ENCODE measurements at regions not wholly inside any gene's neighbourhood (a gene's known extent, or its start where the extent isn't known, plus 50 kb on each side); places are given as distances from the start of the nearest gene placed in this dataset.
"Not testable (repeated sequence)": the region's sequence is repeated elsewhere in the genome, so short reads cannot be mapped to it uniquely, and the experiment has no call there.

DNA sequence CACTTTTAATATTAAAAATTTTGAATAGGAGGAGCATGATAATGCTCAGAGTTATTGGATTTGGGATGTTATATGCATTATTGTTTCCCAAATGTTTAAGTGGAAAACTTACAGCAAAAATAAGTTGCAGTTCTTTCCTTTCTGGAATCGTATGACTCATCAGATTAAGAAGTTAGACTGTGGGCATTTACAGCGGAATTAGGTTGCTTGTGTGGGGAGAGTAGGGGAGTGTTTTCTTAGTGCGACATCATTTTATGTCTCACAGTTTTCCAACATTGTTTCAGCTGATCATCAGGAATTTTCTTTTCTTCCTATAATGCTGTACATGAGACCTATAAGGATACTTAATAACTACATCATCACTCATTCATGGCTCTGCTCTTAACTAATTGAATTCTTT, 1631.8 kb downstream of the CDH8 start:
- H3K4me1 Mint-ChIP-seq, result no peaks in the 10 kb centered on the region
- no peak overlapping the region for H3K4me3 Mint-ChIP-seq
- no peak overlapping the region for H3K27ac Mint-ChIP-seq
- no peak for DNase-seq
- ATAC-seq, result no peak
- no peaks in the 10 kb centered on the region for H3K27me3 Mint-ChIP-seq
- H3K36me3 Mint-ChIP-seq, result no peaks in the 10 kb centered on the region
- peaks cover 16% of the 10 kb centered on the region for H3K9me3 Mint-ChIP-seq (ENCODE audit: low read depth)
- CTCF ChIA-PET, result no interaction called here

DNA sequence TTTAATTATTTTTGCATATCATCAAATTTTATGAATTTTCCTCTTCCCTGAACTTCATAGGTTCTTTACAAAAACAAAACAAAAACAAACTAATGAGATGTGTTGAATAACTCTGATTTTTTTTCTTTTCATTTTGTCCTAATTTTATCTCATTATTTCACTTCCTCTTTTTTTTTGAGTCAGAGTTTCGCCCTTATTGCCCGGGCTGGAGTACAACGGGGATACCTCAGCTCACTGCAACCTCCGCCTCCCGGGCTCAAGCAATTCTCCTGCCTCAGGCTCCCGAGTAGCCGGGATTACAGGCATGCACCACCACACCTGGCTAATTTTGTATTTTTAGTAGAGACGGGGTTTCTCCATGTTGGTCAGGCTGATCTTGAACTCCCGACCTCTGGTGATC, 1633.3 kb downstream of the CDH8 start:
- H3K27me3 Mint-ChIP-seq, H3K27ac Mint-ChIP-seq, ATAC-seq, DNase-seq, H3K4me3 Mint-ChIP-seq, H3K4me1 Mint-ChIP-seq, CTCF ChIA-PET, H3K36me3 Mint-ChIP-seq: not testable (repeated sequence)
- H3K9me3 Mint-ChIP-seq (ENCODE audit: low read depth), result peaks cover 10% of the 10 kb centered on the region

DNA sequence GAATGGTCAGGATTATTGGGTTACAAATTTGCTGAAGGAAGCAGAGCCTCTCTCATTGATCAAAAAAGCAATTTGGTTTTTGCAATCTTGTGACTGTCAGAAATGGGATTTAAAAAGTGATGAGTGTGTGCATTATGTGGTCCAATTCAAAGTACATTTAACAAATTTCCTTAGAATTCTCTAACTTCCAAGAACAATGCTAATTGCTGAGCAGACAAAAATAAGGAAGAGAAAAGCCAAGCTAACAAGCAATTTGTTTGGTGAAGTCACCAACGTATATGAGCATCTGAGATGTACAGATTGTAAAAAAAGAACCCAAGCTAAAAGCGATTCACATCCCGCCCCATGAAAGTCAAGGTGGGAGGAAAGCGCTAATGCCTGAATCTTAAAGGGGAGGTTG, 1643.9 kb downstream of the CDH8 start:
- no peak overlapping the region for H3K27ac Mint-ChIP-seq
- peaks cover 15% of the 10 kb centered on the region for H3K9me3 Mint-ChIP-seq (ENCODE audit: low read depth)
- no peak overlapping the region for H3K4me3 Mint-ChIP-seq
- no peaks in the 10 kb centered on the region for H3K4me1 Mint-ChIP-seq
- no peak for ATAC-seq
- H3K36me3 Mint-ChIP-seq, result no peaks in the 10 kb centered on the region
- CTCF ChIA-PET, result no interaction called here
- H3K27me3 Mint-ChIP-seq, result no peaks in the 10 kb centered on the region
- no peak for DNase-seq

DNA sequence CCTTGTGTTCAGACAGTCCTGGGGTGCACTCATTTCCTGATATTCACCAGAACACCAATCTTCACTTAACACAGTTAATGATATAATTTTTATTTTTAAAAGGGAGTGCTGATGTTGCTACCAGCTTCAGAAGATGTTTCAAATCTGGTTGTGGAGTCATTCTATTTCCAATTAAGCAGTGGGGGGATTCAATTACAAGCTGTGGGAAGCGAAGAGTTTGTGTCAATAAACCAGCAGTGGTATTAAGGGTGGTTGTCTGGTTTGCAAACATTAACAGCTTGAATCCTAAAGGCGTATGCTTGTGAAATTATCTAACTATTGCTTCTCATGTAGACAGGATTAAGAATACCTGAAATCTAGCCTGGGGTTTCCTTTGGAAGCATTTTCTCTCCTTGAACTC, 1637.5 kb upstream of the GOT2 start:
- CTCF ChIA-PET, result no interaction called here
- no peak for ATAC-seq
- no peaks in the 10 kb centered on the region for H3K36me3 Mint-ChIP-seq
- no peak for DNase-seq
- no peaks in the 10 kb centered on the region for H3K27me3 Mint-ChIP-seq
- H3K9me3 Mint-ChIP-seq (ENCODE audit: low read depth), result peaks cover 23% of the 10 kb centered on the region
- H3K27ac Mint-ChIP-seq, result no peak overlapping the region
- no peak overlapping the region for H3K4me3 Mint-ChIP-seq
- no peaks in the 10 kb centered on the region for H3K4me1 Mint-ChIP-seq

DNA sequence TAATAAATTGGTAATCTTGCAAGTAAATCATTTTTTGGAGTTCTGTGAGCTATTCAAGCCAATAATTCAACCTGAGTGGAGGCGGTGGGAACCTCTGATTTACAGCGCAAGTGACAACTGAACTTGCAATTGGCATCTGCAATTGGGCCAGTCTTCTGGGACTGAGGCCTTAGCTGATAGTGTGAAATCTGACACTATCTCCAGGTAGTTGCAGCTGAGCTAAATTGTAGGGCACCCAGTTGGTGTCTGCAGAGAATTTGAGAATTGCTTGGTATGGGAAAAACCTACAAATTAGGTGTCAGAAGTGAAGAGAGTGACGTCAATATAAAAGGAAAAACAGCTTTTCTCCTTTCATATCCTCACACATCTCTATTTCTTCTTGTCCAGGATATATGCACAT, 1633.6 kb upstream of the GOT2 start:
- Mint-ChIP-seq H3K9me3 (ENCODE audit: low read depth) (peaks cover 13% of the 10 kb centered on the region), H3K4me1 (no peaks in the 10 kb centered on the region), H3K4me3 (no peak overlapping the region), H3K27ac (no peak overlapping the region), H3K36me3 (no peaks in the 10 kb centered on the region), H3K27me3 (no peaks in the 10 kb centered on the region)
- DNase-seq (no peak), ATAC-seq (no peak)
- CTCF ChIA-PET, result no interaction called here

DNA sequence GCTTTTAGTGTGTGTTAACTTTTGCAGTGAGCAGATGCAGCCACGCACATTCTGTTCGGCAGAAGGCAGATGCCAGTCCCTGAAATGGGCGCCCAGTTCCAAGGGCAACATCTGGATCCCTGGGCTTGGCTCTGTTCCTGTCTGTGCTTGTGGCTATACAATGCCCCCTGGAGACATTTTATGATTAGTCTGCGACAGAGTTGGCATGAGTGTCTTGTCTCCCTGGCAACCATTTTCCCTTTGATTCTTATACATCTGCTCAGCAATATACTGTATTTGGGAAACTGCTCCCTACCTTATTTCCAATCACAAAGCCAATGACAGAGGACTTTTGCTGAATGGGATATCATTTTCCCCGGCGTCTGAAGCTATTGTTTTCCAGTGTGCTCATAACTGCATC, 1629.5 kb upstream of the GOT2 start:
- H3K4me3 Mint-ChIP-seq, result no peak overlapping the region
- ATAC-seq, result no peak

DNA sequence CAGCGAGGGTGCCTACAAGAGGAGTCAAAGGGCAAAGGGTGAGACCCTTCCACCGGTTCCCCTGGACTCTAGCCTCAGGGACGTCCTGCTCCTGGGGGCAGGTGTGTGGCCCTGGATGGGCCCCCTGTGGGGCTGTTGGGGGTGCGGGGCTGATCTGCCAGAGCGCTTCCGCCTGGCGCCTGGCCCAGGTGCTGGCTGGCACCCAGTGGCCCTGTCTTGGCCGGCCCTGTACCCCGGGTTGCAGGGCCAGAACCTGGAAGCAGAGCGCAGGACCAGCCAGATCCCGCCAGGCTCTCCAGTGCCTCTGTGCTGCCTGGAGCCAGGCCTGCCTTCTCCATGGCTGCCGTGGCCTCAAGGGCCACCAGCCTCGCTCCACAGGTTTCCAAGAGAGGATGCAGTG, 1625.8 kb upstream of the GOT2 start:
- H3K27me3 Mint-ChIP-seq; H3K4me1 Mint-ChIP-seq; H3K4me3 Mint-ChIP-seq; H3K36me3 Mint-ChIP-seq; CTCF ChIA-PET; H3K9me3 Mint-ChIP-seq (ENCODE audit: low read depth); DNase-seq; ATAC-seq; H3K27ac Mint-ChIP-seq: not testable (repeated sequence)

More for the DNA sequence above, 1629.5 kb upstream of the GOT2 start:
- H3K9me3 Mint-ChIP-seq (ENCODE audit: low read depth), result peaks cover 6% of the 10 kb centered on the region
- H3K27ac Mint-ChIP-seq, result no peak overlapping the region
- no peaks in the 10 kb centered on the region for H3K36me3 Mint-ChIP-seq
- CTCF ChIA-PET, result no interaction called here
- H3K27me3 Mint-ChIP-seq, result no peaks in the 10 kb centered on the region
- H3K4me1 Mint-ChIP-seq, result no peaks in the 10 kb centered on the region
- no peak for DNase-seq

DNA sequence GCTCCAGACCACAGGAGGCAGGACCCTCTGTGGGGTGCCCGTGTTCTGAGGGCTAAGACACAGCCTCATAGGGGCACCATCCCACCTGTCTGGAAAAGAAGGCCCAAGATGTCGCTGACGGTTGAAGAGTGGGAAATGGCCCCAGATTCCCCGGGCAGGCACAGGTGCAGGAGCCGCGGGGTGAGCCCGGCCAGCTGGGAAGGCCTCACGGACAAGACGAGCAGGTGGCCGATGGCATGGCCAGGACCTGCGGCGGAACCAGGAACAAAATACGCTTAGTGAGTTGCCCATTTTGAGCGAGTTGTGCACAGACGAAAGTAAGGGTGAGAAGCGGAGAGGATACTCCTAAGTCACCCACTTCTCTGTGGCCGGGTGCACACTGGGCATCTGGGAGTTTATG, 1625.3 kb upstream of the GOT2 start:
- H3K4me1 Mint-ChIP-seq; H3K27me3 Mint-ChIP-seq; H3K4me3 Mint-ChIP-seq; H3K9me3 Mint-ChIP-seq (ENCODE audit: low read depth); ATAC-seq; DNase-seq; CTCF ChIA-PET; H3K36me3 Mint-ChIP-seq; H3K27ac Mint-ChIP-seq: not testable (repeated sequence)

DNA sequence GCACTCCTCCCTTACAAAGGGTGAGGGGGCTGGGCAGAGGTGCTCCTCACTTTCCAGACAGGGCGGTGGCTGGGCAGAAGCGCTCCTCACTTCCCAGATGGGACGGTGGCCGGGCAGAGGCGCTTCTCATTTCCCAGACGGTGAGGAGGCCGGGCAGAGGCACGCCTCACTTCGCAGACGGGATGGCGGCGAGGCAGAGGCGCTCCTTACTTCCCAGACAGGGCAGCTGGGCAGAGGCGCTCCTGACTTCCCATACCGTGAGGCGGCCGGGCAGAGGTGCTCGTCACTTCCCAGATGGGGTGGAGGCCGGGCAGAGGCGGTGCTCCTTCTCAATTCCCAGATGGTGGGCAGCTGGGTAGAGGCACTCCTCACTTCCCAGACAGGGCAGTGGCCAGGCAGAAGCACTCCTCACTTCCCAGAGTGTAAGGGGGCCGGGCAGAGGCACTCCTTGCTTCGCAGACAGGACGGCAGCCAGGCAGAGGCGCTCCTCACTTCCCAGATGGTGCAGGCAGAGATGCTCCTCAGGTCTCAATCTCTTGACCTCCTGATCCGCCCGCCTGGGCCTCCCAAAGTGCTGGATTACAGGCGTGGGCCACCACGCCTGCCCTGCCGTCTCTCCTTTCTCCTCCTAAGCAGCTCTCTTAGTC, 1623.9 kb upstream of the GOT2 start:
- CTCF ChIA-PET; H3K27ac Mint-ChIP-seq; DNase-seq; H3K9me3 Mint-ChIP-seq (ENCODE audit: low read depth); H3K4me3 Mint-ChIP-seq; H3K27me3 Mint-ChIP-seq; ATAC-seq; H3K36me3 Mint-ChIP-seq; H3K4me1 Mint-ChIP-seq: not testable (repeated sequence)

DNA sequence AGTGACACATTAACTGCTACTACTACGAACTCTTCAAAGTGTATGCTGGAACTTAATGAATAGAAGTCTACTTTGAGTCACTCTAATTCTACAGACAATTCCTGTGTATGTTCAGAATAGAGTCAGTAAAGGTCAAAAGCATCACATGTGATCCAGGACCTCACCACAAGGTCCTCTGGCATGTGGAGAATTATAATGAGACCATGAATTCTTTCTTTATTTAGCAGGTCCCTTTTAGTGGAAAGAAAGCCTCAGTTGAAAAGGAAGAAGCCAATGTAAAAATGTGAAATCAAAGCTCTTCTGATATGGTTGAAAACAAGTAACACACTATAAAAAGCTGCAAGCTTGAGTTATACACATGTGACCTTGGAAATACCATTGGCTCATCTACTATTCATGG, 1612.1 kb upstream of the GOT2 start:
- peaks cover 15% of the 10 kb centered on the region for H3K9me3 Mint-ChIP-seq (ENCODE audit: low read depth)
- no peaks in the 10 kb centered on the region for H3K36me3 Mint-ChIP-seq
- CTCF ChIA-PET, result no interaction called here
- ATAC-seq (no peak), DNase-seq (no peak)
- H3K27ac Mint-ChIP-seq, result no peak overlapping the region
- no peak overlapping the region for H3K4me3 Mint-ChIP-seq
- no peaks in the 10 kb centered on the region for H3K4me1 Mint-ChIP-seq
- H3K27me3 Mint-ChIP-seq, result no peaks in the 10 kb centered on the region

DNA sequence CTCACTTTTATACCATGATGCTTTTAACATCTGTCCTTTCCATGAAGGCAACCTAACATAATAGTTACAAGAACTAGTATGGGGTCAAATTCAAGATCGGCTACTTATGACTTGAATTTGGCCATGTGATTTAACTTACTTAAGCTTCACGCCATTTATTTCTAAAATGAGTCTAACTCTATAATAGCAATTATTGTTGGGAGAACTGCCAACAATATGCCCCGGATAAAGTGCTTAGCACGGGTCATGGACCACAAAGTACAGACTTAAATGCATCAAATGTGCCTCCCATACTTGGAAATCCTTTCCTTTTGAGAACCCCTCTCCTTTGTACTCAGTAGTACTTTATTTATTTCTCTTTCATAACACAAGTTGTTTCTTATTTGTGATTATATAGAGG, 1603.6 kb upstream of the GOT2 start:
- no peaks in the 10 kb centered on the region for H3K36me3 Mint-ChIP-seq
- CTCF ChIA-PET, result no interaction called here
- peaks cover 14% of the 10 kb centered on the region for H3K9me3 Mint-ChIP-seq (ENCODE audit: low read depth)
- DNase-seq (no peak), ATAC-seq (no peak)
- H3K4me3 Mint-ChIP-seq, result no peak overlapping the region
- H3K27ac Mint-ChIP-seq, result no peak overlapping the region
- H3K4me1 Mint-ChIP-seq, result no peaks in the 10 kb centered on the region
- H3K27me3 Mint-ChIP-seq, result no peaks in the 10 kb centered on the region

DNA sequence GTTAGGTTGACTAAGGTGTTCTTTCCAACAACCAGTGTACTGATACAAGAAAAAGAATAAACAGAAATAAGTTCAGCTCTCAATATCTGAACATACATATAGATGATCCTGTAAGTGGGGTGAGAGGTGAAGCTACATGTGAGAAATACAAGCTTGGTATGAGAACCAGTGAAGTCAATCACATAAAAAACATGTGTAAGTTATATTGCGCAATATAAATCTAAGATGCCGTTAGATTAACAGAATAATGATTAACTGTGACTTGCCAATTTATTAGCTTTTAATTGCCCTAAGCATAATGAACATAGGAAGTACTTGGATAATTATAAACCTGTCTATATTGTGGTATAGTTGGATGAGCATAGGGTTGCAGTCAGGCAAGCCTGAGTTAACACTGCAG, 1597.1 kb upstream of the GOT2 start:
- Mint-ChIP-seq H3K27me3 (no peaks in the 10 kb centered on the region), H3K36me3 (no peaks in the 10 kb centered on the region), H3K27ac (no peak overlapping the region), H3K9me3 (ENCODE audit: low read depth) (peaks cover 14% of the 10 kb centered on the region), H3K4me1 (no peaks in the 10 kb centered on the region), H3K4me3 (no peak overlapping the region)
- ATAC-seq (no peak), DNase-seq (no peak)
- CTCF ChIA-PET, result no interaction called here

DNA sequence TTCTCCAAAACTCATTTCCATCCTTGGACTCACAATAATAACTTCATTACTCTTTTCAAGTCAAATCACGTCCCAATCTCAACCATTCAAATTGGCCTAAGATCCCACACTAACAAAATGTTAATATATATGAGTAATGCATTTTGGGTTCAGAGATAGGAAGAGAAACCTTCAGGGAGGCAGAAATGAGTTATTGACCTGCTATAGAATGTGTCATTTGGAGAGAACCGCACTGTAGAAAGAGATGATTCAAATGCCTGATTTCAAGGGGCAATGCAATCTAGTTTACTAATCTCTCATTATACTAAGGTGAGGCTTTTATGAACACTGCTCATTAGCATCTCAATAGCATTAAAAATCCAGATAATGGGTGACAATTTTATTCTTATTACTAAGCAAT, 1595.0 kb upstream of the GOT2 start:
- no peak for ATAC-seq
- Mint-ChIP-seq H3K36me3 (no peaks in the 10 kb centered on the region), H3K27ac (no peak overlapping the region), H3K27me3 (no peaks in the 10 kb centered on the region), H3K9me3 (ENCODE audit: low read depth) (peaks cover 13% of the 10 kb centered on the region), H3K4me1 (no peaks in the 10 kb centered on the region), H3K4me3 (no peak overlapping the region)
- CTCF ChIA-PET, result no interaction called here
- DNase-seq, result no peak

DNA sequence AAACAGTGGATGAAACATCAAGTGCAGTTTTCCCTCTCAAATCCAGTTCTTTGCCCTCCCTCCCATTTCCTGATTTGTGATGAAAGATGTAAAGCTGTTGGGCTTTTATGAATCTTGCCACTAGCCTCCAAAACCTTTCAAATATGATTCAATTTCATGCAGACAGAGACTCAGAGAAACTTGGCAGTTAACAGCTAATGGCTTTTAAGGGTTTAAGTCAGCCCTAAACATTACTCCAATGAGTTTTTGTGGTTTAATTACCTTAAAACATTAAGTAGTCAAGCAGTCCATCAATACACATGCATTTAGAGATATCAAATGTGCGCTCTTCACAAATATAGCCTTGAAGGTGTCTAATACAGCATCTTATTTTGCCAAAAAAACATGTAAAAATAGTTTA, 1594.0 kb upstream of the GOT2 start:
- Mint-ChIP-seq H3K4me3 (no peak overlapping the region), H3K4me1 (no peaks in the 10 kb centered on the region), H3K9me3 (ENCODE audit: low read depth) (peaks cover 13% of the 10 kb centered on the region), H3K27me3 (no peaks in the 10 kb centered on the region), H3K27ac (no peak overlapping the region), H3K36me3 (no peaks in the 10 kb centered on the region)
- CTCF ChIA-PET, result no interaction called here
- DNase-seq, result no peak
- ATAC-seq, result no peak

DNA sequence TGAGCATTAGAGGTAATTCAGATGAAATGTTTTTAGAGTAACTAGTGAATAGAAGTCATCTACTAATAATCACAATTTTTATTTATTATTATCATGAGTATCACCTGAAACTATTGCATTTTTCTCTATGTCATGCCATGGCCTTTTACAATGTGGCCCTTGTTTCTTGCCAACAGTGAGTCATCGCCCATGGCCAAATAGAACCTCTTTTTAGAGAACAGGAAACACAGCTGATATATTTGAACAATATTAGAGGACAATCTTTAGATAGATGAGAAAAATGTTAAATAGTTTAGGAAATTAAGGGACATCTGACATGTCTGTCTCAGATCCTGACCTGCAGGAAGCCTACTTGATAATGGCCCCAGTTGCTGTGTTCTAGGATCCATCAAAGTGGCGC, 1584.4 kb upstream of the GOT2 start:
- Mint-ChIP-seq H3K27ac (no peak overlapping the region), H3K4me1 (no peaks in the 10 kb centered on the region), H3K36me3 (no peaks in the 10 kb centered on the region), H3K27me3 (no peaks in the 10 kb centered on the region), H3K4me3 (no peak overlapping the region), H3K9me3 (ENCODE audit: low read depth) (peaks cover 14% of the 10 kb centered on the region)
- CTCF ChIA-PET, result no interaction called here
- no peak for DNase-seq
- ATAC-seq, result no peak

Data from activated CD8-positive, alpha-beta memory T cell treated with anti-CD3 and anti-CD28 coated beads, Interleukin-2, amount 10 ng/mL, durations not matched to agents 7 days and 5 days (primary cell).